KMS-11 (cell line): ENCODE measurements at regions not wholly inside any gene's neighbourhood (a gene's known extent, or its start where the extent isn't known, plus 50 kb on each side); places are given as distances from the start of the nearest gene placed in this dataset.

Experiments used
- H2AFZ ChIP-seq: fragments of 200-600 bp; sonication (generic); 2 replicates; pipeline ENCODE4 v1.6.1; 2016; ENCODE audit warnings: antibody characterized with exemption, mixed run types, low read depth
- H3K27ac ChIP-seq: fragments of 200-600 bp; sonication (generic); 2 replicates; pipeline ENCODE4 v1.6.1; 2016; ENCODE audit warnings: mild to moderate bottlenecking, mixed run types
- H3K27me3 ChIP-seq: fragments of 200-600 bp; sonication (generic); 2 replicates; pipeline ENCODE4 v1.6.1; 2017; ENCODE audit warnings: mild to moderate bottlenecking, low read depth, mixed run types, moderate library complexity; ENCODE audit not compliant: insufficient read depth
- H3K36me3 ChIP-seq: fragments of 200-600 bp; sonication (generic); 2 replicates; pipeline ENCODE4 v1.6.1; 2017; ENCODE audit warnings: mild to moderate bottlenecking, mixed run types; ENCODE audit not compliant: insufficient read depth
- H3K4me1 ChIP-seq: fragments of 200-600 bp; sonication (generic); 2 replicates; pipeline ENCODE4 v1.6.1; 2016; ENCODE audit warnings: mild to moderate bottlenecking, low read depth, mixed run types; ENCODE audit not compliant: poor library complexity, severe bottlenecking
- H3K4me2 ChIP-seq: fragments of 200-600 bp; sonication (generic); 2 replicates; pipeline ENCODE4 v1.7.0; 2016; ENCODE audit warnings: mild to moderate bottlenecking, mixed run types
- H3K4me3 ChIP-seq: fragments of 200-600 bp; sonication (generic); IDR thresholded peaks from 2 replicates; pipeline ENCODE4 v1.6.1; 2017; ENCODE audit warnings: low read depth, low read length, mixed read lengths; ENCODE audit not compliant: insufficient read depth
- H3K79me2 ChIP-seq: fragments of 200-600 bp; sonication (generic); 2 replicates; pipeline ENCODE4 v1.6.1; 2016; ENCODE audit warnings: low read depth, mixed run types; ENCODE audit not compliant: insufficient read depth
- H3K9ac ChIP-seq: fragments of 200-600 bp; sonication (generic); 2 replicates; pipeline ENCODE4 v1.6.1; 2016; ENCODE audit warnings: mild to moderate bottlenecking, mixed run types
- H4K20me1 ChIP-seq: fragments of 200-600 bp; sonication (generic); 2 replicates; pipeline ENCODE4 v1.6.1; 2016; ENCODE audit warnings: mild to moderate bottlenecking, mixed run types; ENCODE audit not compliant: insufficient read depth
- CTCF ChIP-seq: fragments of 200-600 bp; sonication (generic); conservative IDR thresholded peaks from 2 replicates; pipeline ENCODE4 v1.6.1; 2017; ENCODE audit warnings: low read depth, mild to moderate bottlenecking, antibody characterized with exemption, low read length, moderate library complexity, mixed read lengths

GRCh38 chr14:36056845-36057244 lies 119.7 kb downstream of the PTCSC3 start:
- H3K4me1 ChIP-seq: no peaks in the 10 kb centered on the region
- no peak for TF ChIP-seq CTCF
- H3K4me3 ChIP-seq: no peak overlapping the region
- H3K36me3 ChIP-seq: no peaks in the 10 kb centered on the region
- H3K79me2 ChIP-seq: no peaks in the 10 kb centered on the region
- no peak overlapping the region for H3K9ac ChIP-seq
- no peak overlapping the region for H3K27ac ChIP-seq
- no peaks in the 10 kb centered on the region for H3K27me3 ChIP-seq
- H2AFZ ChIP-seq: no peak overlapping the region
- no peak overlapping the region for H3K4me2 ChIP-seq
- H4K20me1 ChIP-seq: no peaks in the 10 kb centered on the region

GRCh38 chr14:36055681-36056225 lies 120.8 kb downstream of the PTCSC3 start:
- no peak overlapping the region for H3K9ac ChIP-seq

GRCh38 chr14:36055052-36055378 lies 121.5 kb downstream of the PTCSC3 start:
- Histone ChIP-seq H3K4me1 (no peaks in the 10 kb centered on the region), H3K36me3 (no peaks in the 10 kb centered on the region)

More at GRCh38 chr14:36055681-36056225, 120.8 kb downstream of the PTCSC3 start:
- TF ChIP-seq CTCF: no peak
- Histone ChIP-seq H3K4me1 (no peaks in the 10 kb centered on the region), H3K79me2 (no peaks in the 10 kb centered on the region), H3K4me3 (no peak overlapping the region), H3K27ac (no peak overlapping the region), H4K20me1 (no peaks in the 10 kb centered on the region), H3K27me3 (no peaks in the 10 kb centered on the region), H3K4me2 (no peak overlapping the region), H3K36me3 (no peaks in the 10 kb centered on the region), H2AFZ (no peak overlapping the region)

GRCh38 chr14:36054353-36055051 lies 122.0 kb downstream of the PTCSC3 start:
- no peak overlapping the region for H3K9ac ChIP-seq

More at GRCh38 chr14:36055052-36055378, 121.5 kb downstream of the PTCSC3 start:
- Histone ChIP-seq H4K20me1 (no peaks in the 10 kb centered on the region), H3K4me3 (no peak overlapping the region), H3K9ac (no peak overlapping the region), H3K4me2 (no peak overlapping the region), H2AFZ (no peak overlapping the region), H3K27ac (no peak overlapping the region), H3K27me3 (no peaks in the 10 kb centered on the region), H3K79me2 (no peaks in the 10 kb centered on the region)
- TF ChIP-seq CTCF: no peak

More at GRCh38 chr14:36054353-36055051, 122.0 kb downstream of the PTCSC3 start:
- TF ChIP-seq CTCF: no peak
- Histone ChIP-seq H3K79me2 (no peaks in the 10 kb centered on the region), H3K27ac (no peak overlapping the region), H4K20me1 (no peaks in the 10 kb centered on the region), H2AFZ (no peak overlapping the region), H3K27me3 (no peaks in the 10 kb centered on the region), H3K4me2 (no peak overlapping the region), H3K4me3 (no peak overlapping the region), H3K36me3 (no peaks in the 10 kb centered on the region), H3K4me1 (no peaks in the 10 kb centered on the region)
